ENCODE measurements at regions not wholly inside any gene's neighbourhood (a gene's known extent, or its start where the extent isn't known, plus 50 kb on each side); places are given as distances from the start of the nearest gene placed in this dataset.

DNA sequence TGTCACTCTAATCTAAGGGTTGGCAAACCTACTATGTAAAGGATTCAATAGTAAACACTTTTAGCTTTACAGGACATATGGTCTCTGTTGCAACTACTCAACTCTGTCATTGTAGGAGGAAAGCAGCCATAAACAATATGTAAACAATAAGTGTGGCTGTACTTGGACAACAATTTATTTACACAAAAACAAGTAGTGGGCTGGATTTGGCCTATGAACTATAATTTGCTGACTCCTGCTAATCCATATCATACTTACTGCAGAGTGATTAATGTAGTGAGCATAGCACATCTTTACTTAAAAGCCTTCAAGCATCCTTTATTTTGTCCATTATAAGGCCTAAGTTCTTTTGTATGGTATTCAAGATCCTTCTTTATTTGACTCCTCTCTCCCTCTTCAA is 441.9 kb downstream of the ZIC1 start:
- no peak for DNase-seq (ENCODE audit: low spot score)

DNA sequence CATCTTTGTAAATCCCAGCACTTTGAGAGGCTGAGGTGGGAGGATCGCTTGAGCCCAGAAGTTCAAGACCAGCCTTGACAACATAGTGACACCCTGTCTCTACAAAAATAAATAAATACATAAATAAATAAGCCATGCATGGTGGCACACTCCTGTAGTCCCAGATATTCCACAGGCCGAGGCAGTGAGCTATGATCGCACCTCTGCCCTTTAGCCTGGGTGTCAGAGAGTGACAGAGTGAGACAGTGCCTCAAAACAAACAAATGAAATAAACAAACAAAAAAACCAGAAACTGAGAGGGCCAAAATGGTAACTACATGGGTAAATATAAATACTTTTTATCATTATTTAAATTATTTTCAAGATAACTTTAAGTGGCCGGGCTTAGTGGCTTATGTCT is 445.4 kb downstream of the ZIC1 start:
- no peak for DNase-seq (ENCODE audit: low spot score)

DNA sequence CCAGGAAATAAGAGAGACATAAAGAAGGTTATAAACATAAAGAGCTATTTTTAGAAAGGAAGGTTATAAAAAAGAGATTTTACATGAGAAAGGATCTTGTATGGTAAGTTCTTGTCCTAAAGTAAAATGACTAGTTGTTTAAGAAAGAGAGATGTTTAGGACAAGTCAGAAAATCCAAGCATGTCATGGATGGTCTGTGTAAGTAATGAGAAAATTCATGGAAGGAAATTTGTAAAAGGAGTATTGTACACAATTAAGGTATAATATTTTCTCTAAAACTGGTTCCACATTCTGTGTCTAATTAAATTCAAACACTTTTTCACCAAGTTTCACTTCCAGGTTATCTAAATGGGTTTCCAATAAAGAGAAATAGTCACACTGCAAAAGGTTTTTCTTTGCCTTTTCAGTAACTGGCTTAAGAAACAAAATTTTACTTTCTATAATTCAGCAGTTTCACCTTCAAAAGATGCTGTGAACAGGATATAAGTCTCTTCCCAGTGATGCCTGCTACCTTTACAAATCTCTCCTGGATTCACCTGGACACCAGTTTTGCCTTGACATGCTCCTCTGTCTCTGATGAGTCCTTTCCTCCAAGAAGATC is 455.7 kb downstream of the ZIC1 start:
- DNase-seq (ENCODE audit: low spot score), result no peak

DNA sequence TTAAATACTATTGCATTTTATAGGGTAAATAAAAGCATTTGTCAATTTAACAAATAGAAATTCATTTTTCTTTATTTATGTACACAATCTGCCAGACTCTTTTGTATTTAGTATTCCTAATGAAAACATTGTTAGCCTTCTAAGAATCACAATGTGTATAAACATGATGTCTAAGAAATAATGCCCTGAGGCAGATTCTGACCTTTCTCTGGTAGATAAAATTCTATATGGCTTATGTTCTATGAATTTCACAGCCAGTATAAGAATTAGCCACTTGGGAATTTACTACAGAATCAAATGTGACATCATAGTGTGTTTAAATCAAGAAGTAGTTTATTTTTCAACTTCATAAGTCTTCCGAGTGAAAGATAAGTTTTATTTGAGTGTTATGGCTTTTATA is 457.4 kb downstream of the ZIC1 start:
- DNase-seq (ENCODE audit: low spot score), result no peak

DNA sequence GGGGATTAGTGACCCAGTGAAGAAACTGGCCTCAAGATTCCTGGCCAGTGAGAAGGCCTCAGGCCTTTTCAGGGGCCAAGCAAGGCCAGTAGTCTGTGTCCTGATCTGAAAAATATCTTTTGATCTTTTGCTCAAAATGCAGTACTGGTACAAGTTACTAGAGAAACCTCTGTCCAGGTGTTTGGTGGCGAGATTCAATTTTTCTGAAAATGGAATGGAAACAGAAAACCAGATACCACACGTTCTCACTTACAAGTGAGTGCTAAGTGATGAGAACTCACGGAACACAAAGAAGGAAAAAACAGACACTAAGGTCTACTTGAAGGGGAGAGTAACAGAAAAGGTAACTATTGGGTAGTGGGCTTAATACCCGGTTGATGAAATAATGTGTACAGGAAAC is 463.4 kb downstream of the ZIC1 start:
- no peak for DNase-seq (ENCODE audit: low spot score)

DNA sequence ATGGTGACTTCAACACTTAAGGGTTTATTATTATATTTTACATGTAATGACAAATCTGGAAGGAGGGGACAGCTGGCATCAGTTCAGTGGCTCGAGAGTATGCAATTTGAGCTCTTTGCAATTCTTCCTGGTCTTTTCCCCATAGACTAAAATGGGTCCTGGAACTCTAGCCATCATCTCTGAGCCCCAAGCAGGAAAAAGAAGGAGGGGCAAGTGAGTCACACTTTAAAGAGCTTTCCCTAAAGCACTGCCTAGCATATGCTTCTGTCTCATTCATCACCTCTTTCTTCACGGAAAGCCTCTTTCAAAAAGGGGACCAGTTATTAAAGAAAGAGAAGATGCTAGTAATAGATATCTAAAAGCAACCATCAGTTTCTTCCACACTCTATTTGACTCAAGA is 466.3 kb downstream of the ZIC1 start:
- no peak for DNase-seq (ENCODE audit: low spot score)

DNA sequence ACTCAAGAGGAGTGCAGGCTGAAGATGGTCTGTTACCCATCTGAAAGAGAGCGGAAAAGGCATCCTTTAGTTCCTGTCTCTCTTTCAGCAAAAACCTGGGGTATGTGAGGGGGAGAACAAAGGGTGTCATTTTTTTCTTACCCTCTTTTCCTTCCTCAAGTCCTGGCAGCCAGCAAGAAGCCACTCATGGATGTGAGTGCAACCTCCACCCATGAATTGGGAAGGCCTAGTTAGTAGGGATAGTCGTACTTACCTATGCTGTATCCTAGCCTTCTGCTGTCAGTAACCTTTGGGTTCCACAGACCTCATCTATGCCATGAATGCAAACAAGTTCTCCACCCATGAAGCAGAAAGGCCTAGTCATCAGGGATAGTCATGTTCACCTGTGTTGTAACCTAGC is 472.8 kb downstream of the ZIC1 start:
- DNase-seq (ENCODE audit: low spot score), result no peak

DNA sequence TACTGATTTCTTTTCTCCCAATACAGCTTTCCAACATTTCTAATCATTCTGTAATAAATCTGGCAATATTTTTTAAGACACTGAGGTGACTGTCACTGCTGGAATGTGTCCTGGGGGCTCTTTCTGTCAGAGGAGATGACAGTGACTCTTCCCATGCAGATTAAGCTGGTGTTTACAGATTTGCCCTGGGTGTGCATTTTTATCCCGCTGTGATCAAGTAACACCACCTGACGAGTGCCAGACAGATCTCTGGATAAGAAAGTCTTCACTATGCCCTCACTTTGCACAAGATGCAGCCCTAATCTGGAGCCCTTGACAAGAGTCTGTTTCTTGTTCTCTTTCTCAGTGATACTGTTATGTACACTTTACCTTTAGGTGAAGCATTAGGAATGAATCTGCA is 477.7 kb downstream of the ZIC1 start:
- DNase-seq (ENCODE audit: low spot score), result no peak

DNA sequence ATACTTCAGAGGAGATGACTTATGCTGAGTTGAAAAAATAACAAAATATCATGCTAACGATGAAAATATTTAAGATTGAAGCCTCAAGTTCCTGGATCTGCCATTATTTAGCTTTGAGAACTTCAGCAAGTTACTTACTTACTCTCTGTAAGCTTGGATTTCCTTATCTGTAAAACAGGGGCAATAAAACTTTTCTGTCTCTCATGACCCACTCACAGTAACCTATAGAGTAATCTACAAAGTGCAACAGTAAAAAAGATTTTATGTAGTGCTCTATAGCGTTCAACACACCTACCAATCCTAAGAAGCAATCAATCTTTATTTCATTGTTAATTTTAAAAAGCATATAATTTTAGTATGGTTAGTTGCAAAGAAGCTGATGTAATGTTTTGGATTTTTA is 478.6 kb downstream of the ZIC1 start:
- DNase-seq (ENCODE audit: low spot score), result no peak

DNA sequence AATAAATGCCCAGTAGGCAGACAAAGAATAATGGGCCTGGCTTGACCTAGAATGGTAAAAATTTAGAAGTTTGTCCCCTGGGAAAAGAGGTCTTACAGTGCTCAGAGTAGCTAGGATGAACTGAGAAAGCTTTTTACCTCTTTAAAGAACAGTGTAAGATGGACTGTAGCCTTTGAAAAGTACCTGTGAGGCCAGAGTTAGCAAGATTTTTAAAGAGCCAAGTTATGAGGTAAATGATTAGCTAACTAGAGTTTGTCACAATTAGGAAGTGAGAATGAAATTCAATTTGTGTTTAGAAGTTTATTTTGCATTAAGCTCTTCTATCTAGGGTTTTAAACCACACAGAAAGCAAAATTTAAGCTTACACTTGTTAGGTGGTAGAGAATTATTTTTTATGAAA is 480.9 kb downstream of the ZIC1 start:
- no peak for DNase-seq (ENCODE audit: low spot score)

DNA sequence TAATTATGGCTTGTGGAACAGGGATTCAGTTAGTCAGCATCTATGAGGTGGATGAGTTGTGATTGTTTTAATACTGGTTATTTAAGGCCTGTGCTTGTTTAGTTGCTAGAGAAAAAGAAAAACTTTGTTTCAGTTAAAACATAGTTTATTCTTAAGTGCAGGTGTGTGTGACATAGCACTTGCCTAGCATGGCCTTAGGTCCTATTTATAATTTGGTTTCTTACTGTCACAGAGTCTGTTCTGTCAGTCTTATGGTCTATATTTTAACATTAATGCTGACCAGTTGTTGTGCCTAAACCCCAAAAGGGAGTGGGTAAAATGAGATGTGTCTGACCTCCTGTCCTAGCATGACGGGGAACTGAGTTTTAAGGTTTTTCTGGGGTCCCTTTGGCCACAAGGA is 486.3 kb downstream of the ZIC1 start:
- DNase-seq (ENCODE audit: low spot score), result no peak

DNA sequence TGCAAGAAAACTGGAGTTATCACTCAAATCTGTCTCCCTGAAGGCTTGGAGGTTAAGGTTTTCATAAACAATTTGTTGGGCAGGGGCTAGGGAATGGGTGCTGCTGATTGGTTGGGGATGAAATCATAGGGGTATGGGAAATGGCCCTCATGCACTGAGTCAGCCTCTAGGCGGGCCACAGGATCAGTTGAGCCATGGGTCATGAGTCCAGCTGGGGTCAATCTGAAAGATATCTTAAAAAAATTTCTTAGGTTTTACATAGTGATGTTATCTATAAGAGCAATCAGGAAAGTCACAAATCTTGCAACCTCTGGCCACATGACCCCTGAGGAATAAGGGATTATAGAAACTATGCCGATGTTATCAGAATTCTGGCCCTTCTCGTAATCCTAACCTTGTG is 491.7 kb downstream of the ZIC1 start:
- no peak for DNase-seq (ENCODE audit: low spot score)

DNA sequence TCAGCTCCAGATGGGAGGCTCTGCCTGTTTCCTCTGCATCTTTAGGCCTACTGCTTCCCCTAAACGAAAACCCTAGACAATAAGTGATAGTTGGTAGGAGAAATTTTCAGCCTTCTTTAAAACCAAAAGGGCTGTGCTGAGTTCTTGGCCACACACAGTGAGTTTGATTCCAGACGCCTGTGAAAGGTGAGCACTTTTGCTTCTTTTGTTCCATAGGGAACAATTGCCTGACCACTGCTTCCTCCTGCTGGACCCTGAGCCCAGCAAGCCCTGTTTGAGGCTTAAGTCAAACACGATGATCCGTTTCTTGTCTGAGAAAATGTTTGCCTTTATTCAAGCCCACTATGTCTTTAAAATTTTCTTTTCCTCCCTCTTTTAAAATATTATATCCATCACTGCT is 493.9 kb downstream of the ZIC1 start:
- DNase-seq (ENCODE audit: low spot score), result no peak

DNA sequence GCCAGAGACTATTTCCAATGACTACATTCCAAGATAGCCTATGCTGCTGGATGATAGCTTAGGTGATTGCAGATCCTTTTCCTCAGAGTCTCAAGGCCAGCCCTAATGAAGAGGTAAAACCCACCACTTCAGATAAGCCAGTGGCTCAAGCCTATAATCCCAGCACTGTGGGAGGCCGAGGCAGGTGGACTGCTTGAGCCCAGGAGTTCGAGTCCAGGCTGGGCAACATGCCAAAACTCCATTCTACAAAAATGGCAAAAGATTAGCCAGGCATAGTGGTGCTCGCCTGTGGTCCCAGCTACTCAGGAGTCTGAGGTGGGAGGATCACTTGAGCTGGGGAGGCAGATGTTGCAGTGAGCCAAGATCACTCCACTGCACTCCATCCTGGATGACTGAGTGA is 495.3 kb downstream of the ZIC1 start:
- no peak for DNase-seq (ENCODE audit: low spot score)

DNA sequence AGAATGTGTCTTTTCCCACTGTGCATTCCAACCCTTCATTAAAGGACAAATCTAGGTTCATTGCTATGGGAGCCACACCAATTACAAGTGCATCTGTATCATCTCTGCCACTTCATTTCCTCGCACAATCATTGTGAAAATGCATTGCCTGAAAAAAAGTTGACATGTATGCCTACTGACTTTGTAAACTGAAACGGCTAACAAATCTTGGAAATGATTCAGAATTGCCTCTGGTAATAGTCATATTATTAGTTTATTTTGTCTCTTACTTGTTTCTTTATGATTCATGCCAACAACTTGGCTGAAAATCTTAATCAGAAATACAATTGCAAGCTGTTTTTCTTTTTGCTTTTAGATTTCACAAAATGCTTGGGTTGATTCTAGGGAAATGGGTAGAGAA is 497.1 kb downstream of the ZIC1 start:
- DNase-seq (ENCODE audit: low spot score), result no peak

DNA sequence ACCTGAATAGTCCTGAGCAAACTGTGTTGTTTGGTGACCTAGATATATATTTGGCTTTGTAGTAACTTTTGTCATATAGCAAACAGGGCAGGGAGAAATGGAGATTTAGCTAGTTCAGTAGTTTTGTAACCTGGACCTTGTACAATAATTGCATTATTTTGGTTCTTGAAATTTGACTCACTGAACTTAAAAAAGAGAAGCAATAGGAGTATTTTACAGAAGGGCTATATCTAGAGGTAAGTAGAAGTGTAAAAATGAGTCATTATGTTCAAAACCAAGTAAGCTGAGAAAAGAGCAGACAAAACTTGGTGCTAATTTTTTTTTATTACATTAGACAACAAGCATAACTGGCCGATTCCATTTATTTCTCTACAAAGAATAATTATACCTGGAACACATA is 505.4 kb downstream of the ZIC1 start:
- no peak for DNase-seq (ENCODE audit: low spot score)

DNA sequence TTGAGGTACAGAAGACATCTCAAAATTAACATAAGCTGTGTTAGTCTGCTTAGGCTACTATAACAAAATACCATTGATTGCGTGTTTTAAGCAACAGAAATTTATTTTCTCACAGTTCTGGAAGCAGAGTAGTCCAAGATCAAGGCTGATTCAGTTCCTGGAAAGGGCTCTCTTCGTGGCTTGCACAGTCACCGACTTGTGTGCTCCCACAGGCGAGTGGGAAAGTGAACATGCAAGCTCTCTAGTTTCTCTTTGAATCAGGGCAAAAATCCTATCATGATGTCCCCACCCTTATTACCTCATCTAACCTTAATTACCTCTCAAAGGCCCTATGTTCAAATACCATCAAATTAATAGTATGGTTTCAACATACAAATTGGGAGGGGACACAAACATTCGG is 505.9 kb downstream of the ZIC1 start:
- no peak for DNase-seq (ENCODE audit: low spot score)

DNA sequence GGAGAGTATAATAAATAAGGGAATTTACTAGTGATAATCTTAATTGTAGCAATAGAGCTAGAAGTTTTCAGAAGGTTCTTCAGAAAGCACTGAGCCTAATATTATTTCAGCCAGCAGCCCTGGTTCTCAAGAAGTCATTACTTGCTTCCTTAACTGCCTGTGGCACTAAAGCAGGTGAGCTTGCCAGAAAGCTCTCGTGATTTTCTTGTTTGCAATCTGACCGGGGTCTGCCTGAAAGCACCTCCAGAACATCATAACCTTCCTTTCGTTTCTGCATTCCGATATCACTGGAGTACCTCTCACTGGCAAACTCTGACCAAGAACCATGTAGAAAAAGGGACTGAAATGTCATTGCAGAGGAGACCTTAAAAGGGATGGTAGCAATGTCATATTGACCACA is 510.3 kb downstream of the ZIC1 start:
- no peak for DNase-seq (ENCODE audit: low spot score)

DNA sequence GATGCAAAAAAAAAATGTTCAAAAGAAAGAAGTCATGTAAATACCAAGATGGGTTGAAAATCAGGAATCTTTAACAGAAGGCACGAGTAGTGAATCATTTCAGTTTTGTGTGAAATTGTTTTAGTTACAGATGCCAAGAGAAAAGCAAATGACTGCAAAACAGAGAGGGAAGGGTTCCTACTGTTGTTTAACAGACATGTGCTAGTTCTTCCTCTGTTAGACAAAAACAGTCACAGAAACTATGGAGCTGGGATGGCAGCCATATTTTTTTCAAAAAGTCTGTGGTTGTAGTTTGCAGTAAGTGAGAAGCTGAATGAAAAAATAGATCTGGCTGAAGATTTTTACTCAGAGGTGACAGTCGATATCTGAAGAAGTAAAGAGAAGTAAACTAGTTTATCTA is 511.9 kb downstream of the ZIC1 start:
- no peak for DNase-seq (ENCODE audit: low spot score)

DNA sequence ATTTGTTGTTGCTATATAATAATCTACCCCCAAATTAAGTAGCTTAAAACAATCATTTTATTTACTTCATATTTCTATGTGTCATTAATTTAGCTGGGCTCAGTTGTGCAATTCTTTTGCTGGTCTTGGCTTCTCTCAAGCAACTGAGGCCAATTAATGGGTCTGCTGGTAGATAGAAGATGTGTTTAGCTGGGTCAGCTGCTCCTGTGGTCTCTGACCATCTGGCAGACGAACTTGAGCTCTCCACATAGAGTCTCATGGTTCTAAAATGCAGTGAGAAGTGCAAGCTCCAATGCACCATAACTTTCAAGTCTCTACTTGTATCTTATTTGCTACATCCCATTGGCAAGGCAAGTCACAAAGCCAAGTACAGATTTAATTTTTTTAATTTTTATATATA is 515.6 kb downstream of the ZIC1 start:
- no peak for DNase-seq (ENCODE audit: low spot score)

DNA sequence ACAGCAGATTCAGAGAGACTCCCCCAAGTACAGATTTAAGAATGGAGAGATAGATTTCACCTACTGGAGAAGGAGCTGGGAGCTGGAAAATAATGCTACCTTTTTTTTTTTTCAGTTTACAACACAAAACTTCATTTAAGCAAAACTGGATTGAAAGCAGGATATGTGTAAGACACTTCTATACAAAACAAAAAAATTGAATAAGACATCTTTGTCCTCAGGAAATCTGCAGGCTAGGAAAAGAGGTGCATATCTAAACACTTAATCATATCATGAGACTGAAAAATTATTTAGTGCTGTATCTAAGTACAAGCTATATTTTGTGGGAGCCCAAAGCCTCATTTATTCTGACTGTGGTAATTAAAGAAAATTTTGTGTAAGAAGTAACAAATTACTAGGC is 516.1 kb downstream of the ZIC1 start:
- no peak for DNase-seq (ENCODE audit: low spot score)

DNA sequence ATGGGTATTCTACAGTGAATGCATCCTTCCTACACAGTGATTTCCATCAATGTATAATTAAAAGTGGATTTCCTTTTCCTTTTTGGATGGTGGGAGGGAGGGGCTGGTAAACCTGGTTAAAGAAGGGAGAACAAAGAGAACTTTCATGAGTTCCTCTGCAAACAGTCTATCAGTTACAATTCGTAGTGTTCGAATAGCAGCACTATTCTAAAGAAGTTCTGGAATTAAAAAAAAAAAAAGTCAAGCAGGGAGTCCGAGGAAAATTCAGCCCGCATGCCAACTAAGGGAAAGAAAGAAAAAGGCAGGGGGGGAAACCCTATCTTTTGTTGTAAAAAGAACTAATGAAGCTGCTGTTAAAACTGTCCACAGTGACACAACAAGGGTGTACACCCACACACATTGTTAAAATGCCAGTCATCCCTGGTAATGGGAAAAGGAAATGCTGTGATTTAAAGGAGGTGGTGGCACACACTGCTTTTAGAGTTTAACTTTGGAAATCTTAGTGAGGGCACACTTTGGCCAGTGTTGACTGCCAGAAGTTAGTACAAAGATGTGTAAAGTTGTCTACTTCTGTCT is 521.2 kb downstream of the ZIC1 start:
- DNase-seq (ENCODE audit: low spot score), result no peak

DNA sequence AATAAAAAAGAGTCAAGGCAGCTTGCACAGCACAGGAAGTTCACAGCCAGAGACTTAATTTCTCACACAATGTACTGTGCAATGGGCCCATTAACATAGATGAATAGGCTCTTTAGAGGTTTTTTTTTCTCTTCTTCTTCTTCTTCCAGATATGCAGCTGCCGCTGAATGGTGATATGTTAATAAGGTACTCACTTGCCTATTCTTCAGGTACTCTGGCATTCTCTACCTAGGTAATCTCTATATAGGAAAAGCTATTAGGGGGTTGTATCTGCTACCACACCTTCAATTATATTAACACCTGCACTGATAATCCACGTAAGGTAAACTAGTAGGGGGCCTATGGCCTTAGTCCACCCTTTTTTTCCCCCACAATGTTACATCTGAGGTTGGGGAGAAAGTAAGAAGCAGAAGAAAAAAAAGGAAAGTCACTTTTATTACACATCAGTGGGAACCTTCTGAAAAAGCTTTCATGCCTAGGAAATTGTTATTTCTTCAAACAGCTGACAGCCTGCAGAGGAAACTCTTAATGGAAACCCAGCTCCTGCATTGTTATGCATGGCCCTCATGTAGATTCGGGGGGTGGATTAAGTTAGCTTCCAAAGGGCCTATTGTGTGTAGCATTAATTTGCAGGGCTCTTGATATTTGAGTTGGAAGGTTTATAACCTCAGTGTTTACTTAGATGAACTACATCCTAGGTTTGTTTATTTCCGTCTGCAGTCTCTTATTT is 525.5 kb downstream of the ZIC1 start:
- no peak for DNase-seq (ENCODE audit: low spot score)

DNA sequence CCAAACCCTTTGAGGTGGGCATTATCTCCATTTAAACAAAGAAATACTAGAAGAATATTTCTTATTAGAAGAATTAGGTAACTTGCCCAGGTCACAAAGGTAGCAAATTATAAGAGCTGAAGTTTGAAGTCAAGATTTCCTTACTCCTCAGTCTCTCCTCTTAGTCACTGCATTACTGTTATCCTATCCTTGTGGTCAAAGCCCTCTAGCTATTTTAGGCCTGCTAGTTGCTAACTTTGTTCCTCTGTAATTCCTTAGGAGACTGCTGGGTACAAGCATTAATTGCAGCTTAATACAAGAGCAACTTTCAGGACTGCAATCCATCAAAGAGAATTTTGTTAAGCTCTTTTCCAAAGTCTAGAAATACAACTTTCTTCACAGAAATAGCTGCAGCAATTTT is 528.2 kb downstream of the ZIC1 start:
- no peak for DNase-seq (ENCODE audit: low spot score)

All from cerebellar cortex (tissue), 1 donor.